Suprapubic skin (tissue), 2 donors: ENCODE measurements at regions not wholly inside any gene's neighbourhood (a gene's known extent, or its start where the extent isn't known, plus 50 kb on each side); places are given as distances from the start of the nearest gene placed in this dataset.

ENCODE experiments used
- EP300 ChIP-seq: sonication (generic); formaldehyde crosslinking; IDR thresholded peaks from one replicate; pipeline ENCODE4 v1.6.1; 2017; ENCODE audit warnings: antibody characterized with exemption
- POLR2A ChIP-seq, 2 donors: fragments of 450-650 bp; IDR thresholded peaks; one replicate each; pipeline ENCODE4 v1.6.1; 2017; ENCODE audit warnings: antibody characterized with exemption in 2 of 2, mild to moderate bottlenecking in 2 of 2, moderate library complexity in 2 of 2

GRCh38 chr2:120502357-120502756 is 156.4 kb downstream of the INHBB start:
- TF ChIP-seq POLR2A (IDR thresholded peaks at IDR 0.05), result no peak
- TF ChIP-seq EP300, result no peak
